ENCODE measurements at regions not wholly inside any gene's neighbourhood (a gene's known extent, or its start where the extent isn't known, plus 50 kb on each side); places are given as distances from the start of the nearest gene placed in this dataset.

DNA sequence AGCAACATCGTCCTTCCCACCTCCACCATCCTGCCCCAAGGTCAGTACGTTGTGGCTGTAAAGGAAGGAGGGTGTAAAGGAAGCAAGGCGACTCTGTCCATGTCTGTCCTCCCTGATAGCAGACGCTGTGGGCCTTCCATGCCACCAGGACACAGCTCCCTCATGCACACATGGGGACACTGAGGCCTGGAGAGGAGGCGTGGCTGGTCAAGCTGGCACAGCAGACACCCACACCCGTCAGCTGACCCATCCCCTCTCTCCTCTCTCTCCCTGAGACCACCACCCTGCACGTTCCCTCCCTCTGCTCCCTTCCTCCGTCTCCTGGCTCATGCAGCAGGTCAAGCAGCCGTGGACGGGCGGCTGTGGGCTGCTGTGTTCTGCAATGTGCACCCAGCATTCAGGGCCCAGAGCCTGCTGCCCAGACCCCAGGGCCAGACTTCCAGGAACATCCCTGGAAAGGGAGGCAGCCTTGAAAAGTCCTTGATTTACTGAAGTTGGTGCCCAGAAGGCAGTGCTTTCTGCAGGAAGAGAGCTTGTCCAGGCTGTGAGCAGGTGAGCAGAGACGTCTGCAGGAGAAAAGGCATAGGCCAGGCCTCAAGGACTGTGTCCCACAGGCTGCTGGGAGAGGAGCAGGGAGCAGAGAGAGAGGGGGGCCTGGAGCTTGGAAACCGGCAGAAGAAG is 133.6 kb downstream of the DDX1 start:
- TF ChIP-seq JUNB (IDR thresholded peaks at IDR 0.05; ENCODE audit: unreplicated experiment) (no peak), POLR2AphosphoS5 (IDR thresholded peaks at IDR 0.05; ENCODE audit: low read depth) (no peak), EZH2 (IDR thresholded peaks at IDR 0.05; ENCODE audit: low read depth, unreplicated experiment) (no peak), EZH2phosphoT487 (IDR thresholded peaks at IDR 0.05; ENCODE audit: unreplicated experiment) (no peak)
- TF ChIP-seq, protein P1, sequence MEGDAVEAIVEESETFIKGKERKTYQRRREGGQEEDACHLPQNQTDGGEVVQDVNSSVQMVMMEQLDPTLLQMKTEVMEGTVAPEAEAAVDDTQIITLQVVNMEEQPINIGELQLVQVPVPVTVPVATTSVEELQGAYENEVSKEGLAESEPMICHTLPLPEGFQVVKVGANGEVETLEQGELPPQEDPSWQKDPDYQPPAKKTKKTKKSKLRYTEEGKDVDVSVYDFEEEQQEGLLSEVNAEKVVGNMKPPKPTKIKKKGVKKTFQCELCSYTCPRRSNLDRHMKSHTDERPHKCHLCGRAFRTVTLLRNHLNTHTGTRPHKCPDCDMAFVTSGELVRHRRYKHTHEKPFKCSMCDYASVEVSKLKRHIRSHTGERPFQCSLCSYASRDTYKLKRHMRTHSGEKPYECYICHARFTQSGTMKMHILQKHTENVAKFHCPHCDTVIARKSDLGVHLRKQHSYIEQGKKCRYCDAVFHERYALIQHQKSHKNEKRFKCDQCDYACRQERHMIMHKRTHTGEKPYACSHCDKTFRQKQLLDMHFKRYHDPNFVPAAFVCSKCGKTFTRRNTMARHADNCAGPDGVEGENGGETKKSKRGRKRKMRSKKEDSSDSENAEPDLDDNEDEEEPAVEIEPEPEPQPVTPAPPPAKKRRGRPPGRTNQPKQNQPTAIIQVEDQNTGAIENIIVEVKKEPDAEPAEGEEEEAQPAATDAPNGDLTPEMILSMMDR (conservative IDR thresholded peaks at IDR 0.05; ENCODE audit: low read depth in 2 of 2), result no peak
- TF ChIP-seq, protein P2, sequence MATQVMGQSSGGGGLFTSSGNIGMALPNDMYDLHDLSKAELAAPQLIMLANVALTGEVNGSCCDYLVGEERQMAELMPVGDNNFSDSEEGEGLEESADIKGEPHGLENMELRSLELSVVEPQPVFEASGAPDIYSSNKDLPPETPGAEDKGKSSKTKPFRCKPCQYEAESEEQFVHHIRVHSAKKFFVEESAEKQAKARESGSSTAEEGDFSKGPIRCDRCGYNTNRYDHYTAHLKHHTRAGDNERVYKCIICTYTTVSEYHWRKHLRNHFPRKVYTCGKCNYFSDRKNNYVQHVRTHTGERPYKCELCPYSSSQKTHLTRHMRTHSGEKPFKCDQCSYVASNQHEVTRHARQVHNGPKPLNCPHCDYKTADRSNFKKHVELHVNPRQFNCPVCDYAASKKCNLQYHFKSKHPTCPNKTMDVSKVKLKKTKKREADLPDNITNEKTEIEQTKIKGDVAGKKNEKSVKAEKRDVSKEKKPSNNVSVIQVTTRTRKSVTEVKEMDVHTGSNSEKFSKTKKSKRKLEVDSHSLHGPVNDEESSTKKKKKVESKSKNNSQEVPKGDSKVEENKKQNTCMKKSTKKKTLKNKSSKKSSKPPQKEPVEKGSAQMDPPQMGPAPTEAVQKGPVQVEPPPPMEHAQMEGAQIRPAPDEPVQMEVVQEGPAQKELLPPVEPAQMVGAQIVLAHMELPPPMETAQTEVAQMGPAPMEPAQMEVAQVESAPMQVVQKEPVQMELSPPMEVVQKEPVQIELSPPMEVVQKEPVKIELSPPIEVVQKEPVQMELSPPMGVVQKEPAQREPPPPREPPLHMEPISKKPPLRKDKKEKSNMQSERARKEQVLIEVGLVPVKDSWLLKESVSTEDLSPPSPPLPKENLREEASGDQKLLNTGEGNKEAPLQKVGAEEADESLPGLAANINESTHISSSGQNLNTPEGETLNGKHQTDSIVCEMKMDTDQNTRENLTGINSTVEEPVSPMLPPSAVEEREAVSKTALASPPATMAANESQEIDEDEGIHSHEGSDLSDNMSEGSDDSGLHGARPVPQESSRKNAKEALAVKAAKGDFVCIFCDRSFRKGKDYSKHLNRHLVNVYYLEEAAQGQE (IDR thresholded peaks at IDR 0.05; ENCODE audit: unreplicated experiment), result no peak

Measured in GM23338 (cell line).